WTC11 (cell line): ENCODE measurements at regions not wholly inside any gene's neighbourhood (a gene's known extent, or its start where the extent isn't known, plus 50 kb on each side); places are given as distances from the start of the nearest gene placed in this dataset.

Experiments used
- ATAC-seq: fragments of 200-7000 bp; cut with Tn5 transposase; 2 replicates; pipeline ENCODE4 v1.10.0; 2021; ENCODE audit warnings: mild to moderate bottlenecking, moderate library complexity
- CTCF ChIA-PET: fragments of 300-600 bp; sonication (Branson Sonifier 250); formaldehyde crosslinking; loops from one replicate; lab custom pipeline; 2021; ENCODE audit warnings: antibody characterized with exemption; lab: Charles Lee
- POLR2A ChIA-PET: fragments of 350-600 bp; sonication (Branson Sonifier 250); formaldehyde crosslinking; loops from one replicate; lab custom pipeline; 2021; ENCODE audit warnings: antibody characterized with exemption; lab: Charles Lee
- DNase-seq: peaks from one replicate; pipeline ENCODE4 v3.0.0; 2021; ENCODE audit warnings: low spot score
- H3K27ac Mint-ChIP-seq: 2 replicates; pipeline ENCODE4 v1.8.0; 2021; ENCODE audit warnings: mixed read lengths
- H3K27me3 Mint-ChIP-seq: 2 replicates; pipeline ENCODE4 v1.8.0; 2021; ENCODE audit warnings: low read depth, mild to moderate bottlenecking, moderate library complexity, mixed read lengths
- H3K36me3 Mint-ChIP-seq: 2 replicates; pipeline ENCODE4 v1.8.0; 2021; ENCODE audit warnings: mixed read lengths
- H3K4me1 Mint-ChIP-seq: 2 replicates; pipeline ENCODE4 v1.8.0; 2022; ENCODE audit warnings: mixed read lengths
- H3K4me3 Mint-ChIP-seq: 2 replicates; pipeline ENCODE4 v1.8.0; 2021; ENCODE audit warnings: mild to moderate bottlenecking, moderate library complexity, mixed read lengths
- H3K9me3 Mint-ChIP-seq: 2 replicates; pipeline ENCODE4 v1.8.0; 2021; ENCODE audit warnings: mixed read lengths
- ESRRA ChIP-seq: sonication (generic); formaldehyde crosslinking; IDR thresholded peaks from 2 replicates; pipeline ENCODE4 v1.8.1; 2022; ENCODE audit warnings: mild to moderate bottlenecking, missing genetic modification reagents, borderline replicate concordance
- ETV6 ChIP-seq: sonication (generic); formaldehyde crosslinking; IDR thresholded peaks from 2 replicates; pipeline ENCODE4 v1.8.1; 2022; ENCODE audit warnings: mild to moderate bottlenecking, missing genetic modification reagents
- FOXP1 ChIP-seq: sonication (generic); formaldehyde crosslinking; IDR thresholded peaks from 2 replicates; pipeline ENCODE4 v1.8.0; 2022; ENCODE audit warnings: missing genetic modification reagents, mild to moderate bottlenecking, moderate library complexity, borderline replicate concordance
- NR1H2 ChIP-seq: sonication (generic); formaldehyde crosslinking; IDR thresholded peaks from 2 replicates; pipeline ENCODE4 v1.9.0; 2021; ENCODE audit warnings: mild to moderate bottlenecking, moderate library complexity, missing genetic modification reagents
- NR3C1 ChIP-seq: sonication (generic); formaldehyde crosslinking; conservative IDR thresholded peaks from 2 replicates; pipeline ENCODE4 v1.8.1; 2023; ENCODE audit warnings: low read depth, mild to moderate bottlenecking, missing genetic modification reagents
- RORB ChIP-seq: fragments of 250-450 bp; sonication (Bioruptor Pico); IDR thresholded peaks from 2 replicates; pipeline ENCODE4 v1.9.0; 2021; ENCODE audit warnings: mild to moderate bottlenecking
- TP53 ChIP-seq: sonication (generic); formaldehyde crosslinking; IDR thresholded peaks from 2 replicates; pipeline ENCODE4 v1.8.1; 2023; ENCODE audit warnings: mild to moderate bottlenecking, missing genetic modification reagents
- ZBTB21 ChIP-seq: sonication (generic); formaldehyde crosslinking; IDR thresholded peaks from 2 replicates; pipeline ENCODE4 v1.8.1; 2023; ENCODE audit warnings: mild to moderate bottlenecking, missing genetic modification reagents, borderline replicate concordance
- ZNF138 ChIP-seq: sonication (generic); formaldehyde crosslinking; conservative IDR thresholded peaks from 2 replicates; pipeline ENCODE4 v1.8.1; 2022; ENCODE audit warnings: mild to moderate bottlenecking, moderate library complexity, missing genetic modification reagents
- TF ChIP-seq, protein P1 (sequence below): sonication (generic); formaldehyde crosslinking; IDR thresholded peaks from 2 replicates; pipeline ENCODE4 v1.8.0; 2023; ENCODE audit warnings: missing genetic modification reagents, mild to moderate bottlenecking, borderline replicate concordance
- TF ChIP-seq, protein P2 (sequence below): sonication (generic); formaldehyde crosslinking; IDR thresholded peaks from 2 replicates; pipeline ENCODE4 v1.8.1; 2022; ENCODE audit warnings: low read depth, missing genetic modification reagents, borderline replicate concordance
- TF ChIP-seq, protein P3 (sequence below): sonication (generic); formaldehyde crosslinking; IDR thresholded peaks from 2 replicates; pipeline ENCODE4 v1.8.1; 2022; ENCODE audit warnings: missing genetic modification reagents, borderline replicate concordance
- TF ChIP-seq, protein P4 (sequence below): sonication (generic); formaldehyde crosslinking; IDR thresholded peaks from 2 replicates; pipeline ENCODE4 v1.8.1; 2022; ENCODE audit warnings: mild to moderate bottlenecking, missing genetic modification reagents, moderate library complexity, borderline replicate concordance
- TF ChIP-seq, protein P5 (sequence below): sonication (generic); formaldehyde crosslinking; IDR thresholded peaks from 2 replicates; pipeline ENCODE4 v1.8.0; 2022; ENCODE audit warnings: mild to moderate bottlenecking, missing genetic modification reagents
- TF ChIP-seq, protein P6 (sequence below): sonication (generic); formaldehyde crosslinking; IDR thresholded peaks from 2 replicates; pipeline ENCODE4 v1.8.0; 2022; ENCODE audit warnings: mild to moderate bottlenecking, missing genetic modification reagents
- TF ChIP-seq, protein P7 (sequence below): sonication (generic); formaldehyde crosslinking; IDR thresholded peaks from 2 replicates; pipeline ENCODE4 v1.8.1; 2023; ENCODE audit warnings: mild to moderate bottlenecking, missing genetic modification reagents, borderline replicate concordance
- TF ChIP-seq, protein P8 (sequence below): sonication (generic); formaldehyde crosslinking; IDR thresholded peaks from 2 replicates; pipeline ENCODE4 v1.8.0; 2022; ENCODE audit warnings: missing genetic modification reagents

DNA sequence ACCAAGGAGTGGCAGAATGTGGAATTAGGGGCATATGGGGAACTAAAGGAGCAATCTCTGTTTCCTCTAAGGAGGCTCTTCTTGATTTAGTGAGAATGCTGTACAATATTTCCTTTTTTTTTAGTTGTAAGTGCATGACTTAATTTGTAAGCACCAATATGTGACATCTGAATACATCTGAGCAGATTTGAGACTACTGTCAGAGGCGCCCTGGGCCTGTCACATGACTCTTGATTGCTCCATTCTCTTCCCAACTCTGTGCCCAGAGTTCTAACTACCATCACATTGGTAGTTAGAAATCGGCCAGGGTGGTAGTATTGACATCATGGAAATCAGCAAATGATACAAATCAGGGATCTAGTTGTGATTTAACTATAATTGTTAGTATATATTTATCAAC, 110.1 kb upstream of the LMO4 start (continued):
- TF ChIP-seq, protein P1, sequence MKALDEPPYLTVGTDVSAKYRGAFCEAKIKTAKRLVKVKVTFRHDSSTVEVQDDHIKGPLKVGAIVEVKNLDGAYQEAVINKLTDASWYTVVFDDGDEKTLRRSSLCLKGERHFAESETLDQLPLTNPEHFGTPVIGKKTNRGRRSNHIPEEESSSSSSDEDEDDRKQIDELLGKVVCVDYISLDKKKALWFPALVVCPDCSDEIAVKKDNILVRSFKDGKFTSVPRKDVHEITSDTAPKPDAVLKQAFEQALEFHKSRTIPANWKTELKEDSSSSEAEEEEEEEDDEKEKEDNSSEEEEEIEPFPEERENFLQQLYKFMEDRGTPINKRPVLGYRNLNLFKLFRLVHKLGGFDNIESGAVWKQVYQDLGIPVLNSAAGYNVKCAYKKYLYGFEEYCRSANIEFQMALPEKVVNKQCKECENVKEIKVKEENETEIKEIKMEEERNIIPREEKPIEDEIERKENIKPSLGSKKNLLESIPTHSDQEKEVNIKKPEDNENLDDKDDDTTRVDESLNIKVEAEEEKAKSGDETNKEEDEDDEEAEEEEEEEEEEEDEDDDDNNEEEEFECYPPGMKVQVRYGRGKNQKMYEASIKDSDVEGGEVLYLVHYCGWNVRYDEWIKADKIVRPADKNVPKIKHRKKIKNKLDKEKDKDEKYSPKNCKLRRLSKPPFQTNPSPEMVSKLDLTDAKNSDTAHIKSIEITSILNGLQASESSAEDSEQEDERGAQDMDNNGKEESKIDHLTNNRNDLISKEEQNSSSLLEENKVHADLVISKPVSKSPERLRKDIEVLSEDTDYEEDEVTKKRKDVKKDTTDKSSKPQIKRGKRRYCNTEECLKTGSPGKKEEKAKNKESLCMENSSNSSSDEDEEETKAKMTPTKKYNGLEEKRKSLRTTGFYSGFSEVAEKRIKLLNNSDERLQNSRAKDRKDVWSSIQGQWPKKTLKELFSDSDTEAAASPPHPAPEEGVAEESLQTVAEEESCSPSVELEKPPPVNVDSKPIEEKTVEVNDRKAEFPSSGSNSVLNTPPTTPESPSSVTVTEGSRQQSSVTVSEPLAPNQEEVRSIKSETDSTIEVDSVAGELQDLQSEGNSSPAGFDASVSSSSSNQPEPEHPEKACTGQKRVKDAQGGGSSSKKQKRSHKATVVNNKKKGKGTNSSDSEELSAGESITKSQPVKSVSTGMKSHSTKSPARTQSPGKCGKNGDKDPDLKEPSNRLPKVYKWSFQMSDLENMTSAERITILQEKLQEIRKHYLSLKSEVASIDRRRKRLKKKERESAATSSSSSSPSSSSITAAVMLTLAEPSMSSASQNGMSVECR (CRISPR knock-in tag) = no peak
- TF ChIP-seq, protein P2, sequence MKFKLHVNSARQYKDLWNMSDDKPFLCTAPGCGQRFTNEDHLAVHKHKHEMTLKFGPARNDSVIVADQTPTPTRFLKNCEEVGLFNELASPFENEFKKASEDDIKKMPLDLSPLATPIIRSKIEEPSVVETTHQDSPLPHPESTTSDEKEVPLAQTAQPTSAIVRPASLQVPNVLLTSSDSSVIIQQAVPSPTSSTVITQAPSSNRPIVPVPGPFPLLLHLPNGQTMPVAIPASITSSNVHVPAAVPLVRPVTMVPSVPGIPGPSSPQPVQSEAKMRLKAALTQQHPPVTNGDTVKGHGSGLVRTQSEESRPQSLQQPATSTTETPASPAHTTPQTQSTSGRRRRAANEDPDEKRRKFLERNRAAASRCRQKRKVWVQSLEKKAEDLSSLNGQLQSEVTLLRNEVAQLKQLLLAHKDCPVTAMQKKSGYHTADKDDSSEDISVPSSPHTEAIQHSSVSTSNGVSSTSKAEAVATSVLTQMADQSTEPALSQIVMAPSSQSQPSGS (CRISPR knock-in tag) = no peak

DNA sequence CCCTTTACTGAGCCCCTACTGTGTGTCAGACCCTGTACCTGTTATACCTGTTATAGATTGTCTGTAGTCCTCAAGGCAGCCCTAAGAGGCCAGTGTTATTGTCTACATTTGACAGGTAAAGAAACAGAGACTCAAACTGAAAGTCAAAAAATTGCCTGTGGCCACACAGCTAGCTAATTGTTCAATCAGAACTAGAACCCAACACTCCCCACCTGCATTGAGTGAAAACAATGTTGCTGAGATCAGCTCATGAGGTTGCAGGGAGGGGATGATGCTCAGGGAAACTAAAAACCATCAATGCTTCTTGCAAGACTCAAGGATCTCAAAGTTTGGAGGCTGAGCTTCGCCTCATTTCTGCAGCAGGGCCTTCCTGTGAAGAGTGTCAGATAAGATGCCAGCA, 109.5 kb upstream of the LMO4 start:
- ATAC-seq (no peak), DNase-seq (no peak)
- no peaks in the 10 kb centered on the region for H3K27me3 Mint-ChIP-seq
- peaks cover 18% of the 10 kb centered on the region for H3K36me3 Mint-ChIP-seq
- H3K9me3 Mint-ChIP-seq = peaks cover 34% of the 10 kb centered on the region
- POLR2A ChIA-PET = no interaction called here
- H3K4me1 Mint-ChIP-seq = no peaks in the 10 kb centered on the region
- CTCF ChIA-PET = no interaction called here
- H3K27ac Mint-ChIP-seq = no peak overlapping the region
- no peak overlapping the region for H3K4me3 Mint-ChIP-seq
- TF ChIP-seq, protein P3, sequence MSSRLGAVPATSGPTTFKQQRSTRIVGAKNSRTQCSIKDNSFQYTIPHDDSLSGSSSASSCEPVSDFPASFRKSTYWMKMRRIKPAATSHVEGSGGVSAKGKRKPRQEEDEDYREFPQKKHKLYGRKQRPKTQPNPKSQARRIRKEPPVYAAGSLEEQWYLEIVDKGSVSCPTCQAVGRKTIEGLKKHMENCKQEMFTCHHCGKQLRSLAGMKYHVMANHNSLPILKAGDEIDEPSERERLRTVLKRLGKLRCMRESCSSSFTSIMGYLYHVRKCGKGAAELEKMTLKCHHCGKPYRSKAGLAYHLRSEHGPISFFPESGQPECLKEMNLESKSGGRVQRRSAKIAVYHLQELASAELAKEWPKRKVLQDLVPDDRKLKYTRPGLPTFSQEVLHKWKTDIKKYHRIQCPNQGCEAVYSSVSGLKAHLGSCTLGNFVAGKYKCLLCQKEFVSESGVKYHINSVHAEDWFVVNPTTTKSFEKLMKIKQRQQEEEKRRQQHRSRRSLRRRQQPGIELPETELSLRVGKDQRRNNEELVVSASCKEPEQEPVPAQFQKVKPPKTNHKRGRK (CRISPR knock-in tag) = no peak
- TF ChIP-seq, protein P4, sequence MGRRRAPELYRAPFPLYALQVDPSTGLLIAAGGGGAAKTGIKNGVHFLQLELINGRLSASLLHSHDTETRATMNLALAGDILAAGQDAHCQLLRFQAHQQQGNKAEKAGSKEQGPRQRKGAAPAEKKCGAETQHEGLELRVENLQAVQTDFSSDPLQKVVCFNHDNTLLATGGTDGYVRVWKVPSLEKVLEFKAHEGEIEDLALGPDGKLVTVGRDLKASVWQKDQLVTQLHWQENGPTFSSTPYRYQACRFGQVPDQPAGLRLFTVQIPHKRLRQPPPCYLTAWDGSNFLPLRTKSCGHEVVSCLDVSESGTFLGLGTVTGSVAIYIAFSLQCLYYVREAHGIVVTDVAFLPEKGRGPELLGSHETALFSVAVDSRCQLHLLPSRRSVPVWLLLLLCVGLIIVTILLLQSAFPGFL = no peak
- TF ChIP-seq, protein P5, sequence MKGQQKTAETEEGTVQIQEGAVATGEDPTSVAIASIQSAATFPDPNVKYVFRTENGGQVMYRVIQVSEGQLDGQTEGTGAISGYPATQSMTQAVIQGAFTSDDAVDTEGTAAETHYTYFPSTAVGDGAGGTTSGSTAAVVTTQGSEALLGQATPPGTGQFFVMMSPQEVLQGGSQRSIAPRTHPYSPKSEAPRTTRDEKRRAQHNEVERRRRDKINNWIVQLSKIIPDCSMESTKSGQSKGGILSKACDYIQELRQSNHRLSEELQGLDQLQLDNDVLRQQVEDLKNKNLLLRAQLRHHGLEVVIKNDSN (CRISPR knock-in tag) = no peak
- TF ChIP-seq RORB (no peak), NR1H2 (CRISPR knock-in tag) (no peak), FOXP1 (CRISPR knock-in tag) (no peak), ESRRA (no peak), ETV6 (CRISPR knock-in tag) (no peak), TP53 (no peak), ZBTB21 (CRISPR knock-in tag) (no peak), NR3C1 (CRISPR knock-in tag) (no peak), ZNF138 (no peak)
- TF ChIP-seq, protein P6, sequence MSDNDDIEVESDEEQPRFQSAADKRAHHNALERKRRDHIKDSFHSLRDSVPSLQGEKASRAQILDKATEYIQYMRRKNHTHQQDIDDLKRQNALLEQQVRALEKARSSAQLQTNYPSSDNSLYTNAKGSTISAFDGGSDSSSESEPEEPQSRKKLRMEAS (CRISPR knock-in tag) = no peak
- TF ChIP-seq, protein P7, sequence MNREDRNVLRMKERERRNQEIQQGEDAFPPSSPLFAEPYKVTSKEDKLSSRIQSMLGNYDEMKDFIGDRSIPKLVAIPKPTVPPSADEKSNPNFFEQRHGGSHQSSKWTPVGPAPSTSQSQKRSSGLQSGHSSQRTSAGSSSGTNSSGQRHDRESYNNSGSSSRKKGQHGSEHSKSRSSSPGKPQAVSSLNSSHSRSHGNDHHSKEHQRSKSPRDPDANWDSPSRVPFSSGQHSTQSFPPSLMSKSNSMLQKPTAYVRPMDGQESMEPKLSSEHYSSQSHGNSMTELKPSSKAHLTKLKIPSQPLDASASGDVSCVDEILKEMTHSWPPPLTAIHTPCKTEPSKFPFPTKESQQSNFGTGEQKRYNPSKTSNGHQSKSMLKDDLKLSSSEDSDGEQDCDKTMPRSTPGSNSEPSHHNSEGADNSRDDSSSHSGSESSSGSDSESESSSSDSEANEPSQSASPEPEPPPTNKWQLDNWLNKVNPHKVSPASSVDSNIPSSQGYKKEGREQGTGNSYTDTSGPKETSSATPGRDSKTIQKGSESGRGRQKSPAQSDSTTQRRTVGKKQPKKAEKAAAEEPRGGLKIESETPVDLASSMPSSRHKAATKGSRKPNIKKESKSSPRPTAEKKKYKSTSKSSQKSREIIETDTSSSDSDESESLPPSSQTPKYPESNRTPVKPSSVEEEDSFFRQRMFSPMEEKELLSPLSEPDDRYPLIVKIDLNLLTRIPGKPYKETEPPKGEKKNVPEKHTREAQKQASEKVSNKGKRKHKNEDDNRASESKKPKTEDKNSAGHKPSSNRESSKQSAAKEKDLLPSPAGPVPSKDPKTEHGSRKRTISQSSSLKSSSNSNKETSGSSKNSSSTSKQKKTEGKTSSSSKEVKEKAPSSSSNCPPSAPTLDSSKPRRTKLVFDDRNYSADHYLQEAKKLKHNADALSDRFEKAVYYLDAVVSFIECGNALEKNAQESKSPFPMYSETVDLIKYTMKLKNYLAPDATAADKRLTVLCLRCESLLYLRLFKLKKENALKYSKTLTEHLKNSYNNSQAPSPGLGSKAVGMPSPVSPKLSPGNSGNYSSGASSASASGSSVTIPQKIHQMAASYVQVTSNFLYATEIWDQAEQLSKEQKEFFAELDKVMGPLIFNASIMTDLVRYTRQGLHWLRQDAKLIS (CRISPR knock-in tag) = no peak
- TF ChIP-seq, protein P8, sequence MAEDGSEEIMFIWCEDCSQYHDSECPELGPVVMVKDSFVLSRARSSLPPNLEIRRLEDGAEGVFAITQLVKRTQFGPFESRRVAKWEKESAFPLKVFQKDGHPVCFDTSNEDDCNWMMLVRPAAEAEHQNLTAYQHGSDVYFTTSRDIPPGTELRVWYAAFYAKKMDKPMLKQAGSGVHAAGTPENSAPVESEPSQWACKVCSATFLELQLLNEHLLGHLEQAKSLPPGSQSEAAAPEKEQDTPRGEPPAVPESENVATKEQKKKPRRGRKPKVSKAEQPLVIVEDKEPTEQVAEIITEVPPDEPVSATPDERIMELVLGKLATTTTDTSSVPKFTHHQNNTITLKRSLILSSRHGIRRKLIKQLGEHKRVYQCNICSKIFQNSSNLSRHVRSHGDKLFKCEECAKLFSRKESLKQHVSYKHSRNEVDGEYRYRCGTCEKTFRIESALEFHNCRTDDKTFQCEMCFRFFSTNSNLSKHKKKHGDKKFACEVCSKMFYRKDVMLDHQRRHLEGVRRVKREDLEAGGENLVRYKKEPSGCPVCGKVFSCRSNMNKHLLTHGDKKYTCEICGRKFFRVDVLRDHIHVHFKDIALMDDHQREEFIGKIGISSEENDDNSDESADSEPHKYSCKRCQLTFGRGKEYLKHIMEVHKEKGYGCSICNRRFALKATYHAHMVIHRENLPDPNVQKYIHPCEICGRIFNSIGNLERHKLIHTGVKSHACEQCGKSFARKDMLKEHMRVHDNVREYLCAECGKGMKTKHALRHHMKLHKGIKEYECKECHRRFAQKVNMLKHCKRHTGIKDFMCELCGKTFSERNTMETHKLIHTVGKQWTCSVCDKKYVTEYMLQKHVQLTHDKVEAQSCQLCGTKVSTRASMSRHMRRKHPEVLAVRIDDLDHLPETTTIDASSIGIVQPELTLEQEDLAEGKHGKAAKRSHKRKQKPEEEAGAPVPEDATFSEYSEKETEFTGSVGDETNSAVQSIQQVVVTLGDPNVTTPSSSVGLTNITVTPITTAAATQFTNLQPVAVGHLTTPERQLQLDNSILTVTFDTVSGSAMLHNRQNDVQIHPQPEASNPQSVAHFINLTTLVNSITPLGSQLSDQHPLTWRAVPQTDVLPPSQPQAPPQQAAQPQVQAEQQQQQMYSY (CRISPR knock-in tag) = no peak
